ENCODE measurements at regions not wholly inside any gene's neighbourhood (a gene's known extent, or its start where the extent isn't known, plus 50 kb on each side); places are given as distances from the start of the nearest gene placed in this dataset.

- no peak for TF ChIP-seq ZNF462 (CRISPR knock-in tag; IDR thresholded peaks at IDR 0.05)
Observed at GRCh38 chr17:5888811-5889210, 181.4 kb upstream of the WSCD1 start (continued).

- H3K79me2 ChIP-seq (replicated peaks; ENCODE audit: insufficient read depth): no peaks in the 10 kb centered on the region
- no peaks in the 10 kb centered on the region for H4K20me1 ChIP-seq (replicated peaks; ENCODE audit: insufficient read depth)
- H3K9me2 ChIP-seq (ENCODE audit: insufficient read depth): 0 out of 2 replicates have a peak, but pooled peaks cover 3% of the 10 kb centered on the region
- peaks cover 6% of the 10 kb centered on the region for H3K27me3 Mint-ChIP-seq (ENCODE audit: insufficient read depth, low read depth, poor library complexity)
- H3K36me3 Mint-ChIP-seq (ENCODE audit: low read depth): peaks cover 26% of the 10 kb centered on the region
- peaks cover 5% of the 10 kb centered on the region; the same call in 1 of the 2 replicates for H3F3A ChIP-seq (replicated peaks; ENCODE audit: low read depth)
- 0 out of 2 replicates have a peak overlapping the region, but pooled peaks have one; percentile 14 for H3K4me2 ChIP-seq
- DNase-seq (ENCODE audit: low spot score) (no peak), ATAC-seq (peak; percentile 27)
- no peak for TF ChIP-seq NANOG (IDR thresholded peaks at IDR 0.05; ENCODE audit: borderline replicate concordance)
- no peak for TF ChIP-seq JUNB (IDR thresholded peaks at IDR 0.05; ENCODE audit: unreplicated experiment)
- no peak for TF ChIP-seq STAT1 (IDR thresholded peaks at IDR 0.05; ENCODE audit: unreplicated experiment)
- TF ChIP-seq EZH2 (IDR thresholded peaks at IDR 0.05; ENCODE audit: low read depth, unreplicated experiment): no peak
- no peak for TF ChIP-seq REST (IDR thresholded peaks at IDR 0.05; ENCODE audit: unreplicated experiment)
- TF ChIP-seq EZH2phosphoT487 (IDR thresholded peaks at IDR 0.05; ENCODE audit: unreplicated experiment): no peak
- no peak for TF ChIP-seq CREB1 (CRISPR knock-in tag; IDR thresholded peaks at IDR 0.05; ENCODE audit: low read depth)
- TF ChIP-seq ZNF114 (CRISPR knock-in tag; IDR thresholded peaks at IDR 0.05): no peak
- no peak for TF ChIP-seq POLR2AphosphoS5 (IDR thresholded peaks at IDR 0.05; ENCODE audit: low read depth)
- TF ChIP-seq ETS1 (IDR thresholded peaks at IDR 0.05): no peak
- no peak for TF ChIP-seq CTCF (conservative IDR thresholded peaks at IDR 0.05; ENCODE audit: low read depth in 2 of 2)
- H3K36me3 ChIP-seq (ENCODE audit: insufficient read depth): peaks cover 10% of the 10 kb centered on the region
- H3K27ac ChIP-seq (ENCODE audit: low read depth): no peak overlapping the region
- peak overlapping the region; percentile 64; the same call in 1 of the 2 replicates for H2AFZ ChIP-seq
- H3K4me1 Mint-ChIP-seq: peaks cover 36% of the 10 kb centered on the region
- no peak overlapping the region for H3K4me3 ChIP-seq
- H3K4me3 Mint-ChIP-seq: no peak overlapping the region
- no peaks in the 10 kb centered on the region for H3K27me3 ChIP-seq (ENCODE audit: insufficient read depth)
- peaks cover 34% of the 10 kb centered on the region for H3K4me1 ChIP-seq (ENCODE audit: insufficient read depth)
- H3K9me3 Mint-ChIP-seq: peaks cover 36% of the 10 kb centered on the region
- no peak overlapping the region for H3K27ac Mint-ChIP-seq
Observed at GRCh38 chr17:5892921-5893675, 177.1 kb upstream of the WSCD1 start.
